Stomach (tissue), 4 donors: ENCODE measurements at regions not wholly inside any gene's neighbourhood (a gene's known extent, or its start where the extent isn't known, plus 50 kb on each side); places are given as distances from the start of the nearest gene placed in this dataset.

ENCODE experiments used
- POLR2A ChIP-seq, 4 donors: fragments of 450-650 bp; IDR thresholded peaks; one replicate each; pipeline ENCODE4 v1.6.1; 2016; ENCODE audit warnings: antibody characterized with exemption in 4 of 4, control low read depth in 2 of 4, mild to moderate bottlenecking in 1 of 4, moderate library complexity in 1 of 4
- TF ChIP-seq, protein P1 (sequence below), 7 experiments: fragments of 450-650 bp in 4 of 7; fragments of 200-600 bp in 3 of 7; sonication (generic) in 3 of 7; IDR thresholded peaks; one replicate each; pipeline ENCODE4 v1.5.1; 2016 to 2019; ENCODE audit warnings: antibody characterized with exemption in 7 of 7, control low read depth in 2 of 7, mild to moderate bottlenecking in 1 of 7

DNA sequence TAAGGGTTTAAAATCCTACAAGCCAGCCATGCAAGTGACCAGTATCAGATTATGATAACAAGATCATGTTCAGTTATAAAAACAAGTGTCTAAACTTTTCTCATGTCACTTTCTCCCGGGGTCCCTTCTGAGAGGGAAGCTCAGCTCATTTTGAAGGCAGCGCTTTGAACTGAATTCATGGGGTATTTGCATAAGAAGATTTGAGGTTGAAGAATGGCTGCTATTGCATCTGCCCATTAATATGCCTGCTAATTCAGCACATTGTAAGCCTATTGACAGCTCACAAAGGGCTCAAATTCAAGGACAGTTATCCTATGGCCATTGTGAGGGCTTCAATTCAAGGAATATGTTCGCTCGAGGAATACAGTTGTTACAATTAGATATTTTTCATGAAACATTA is 290.2 kb upstream of the IRX3 start:
- TF ChIP-seq, protein P1, sequence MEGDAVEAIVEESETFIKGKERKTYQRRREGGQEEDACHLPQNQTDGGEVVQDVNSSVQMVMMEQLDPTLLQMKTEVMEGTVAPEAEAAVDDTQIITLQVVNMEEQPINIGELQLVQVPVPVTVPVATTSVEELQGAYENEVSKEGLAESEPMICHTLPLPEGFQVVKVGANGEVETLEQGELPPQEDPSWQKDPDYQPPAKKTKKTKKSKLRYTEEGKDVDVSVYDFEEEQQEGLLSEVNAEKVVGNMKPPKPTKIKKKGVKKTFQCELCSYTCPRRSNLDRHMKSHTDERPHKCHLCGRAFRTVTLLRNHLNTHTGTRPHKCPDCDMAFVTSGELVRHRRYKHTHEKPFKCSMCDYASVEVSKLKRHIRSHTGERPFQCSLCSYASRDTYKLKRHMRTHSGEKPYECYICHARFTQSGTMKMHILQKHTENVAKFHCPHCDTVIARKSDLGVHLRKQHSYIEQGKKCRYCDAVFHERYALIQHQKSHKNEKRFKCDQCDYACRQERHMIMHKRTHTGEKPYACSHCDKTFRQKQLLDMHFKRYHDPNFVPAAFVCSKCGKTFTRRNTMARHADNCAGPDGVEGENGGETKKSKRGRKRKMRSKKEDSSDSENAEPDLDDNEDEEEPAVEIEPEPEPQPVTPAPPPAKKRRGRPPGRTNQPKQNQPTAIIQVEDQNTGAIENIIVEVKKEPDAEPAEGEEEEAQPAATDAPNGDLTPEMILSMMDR (IDR thresholded peaks at IDR 0.05), result no peak
- no peak for TF ChIP-seq POLR2A (IDR thresholded peaks at IDR 0.05)
